Right lobe of liver (tissue), 6 donors: ENCODE measurements at regions not wholly inside any gene's neighbourhood (a gene's known extent, or its start where the extent isn't known, plus 50 kb on each side); places are given as distances from the start of the nearest gene placed in this dataset.
A peak's percentile ranks its signal among the peaks of the same experiment; 100 is the strongest.

Experiments
- ATAC-seq, 4 donors: fragments of 200-7000 bp; cut with Tn5 transposase; one replicate each; pipeline ENCODE4 v1.9.1; 2020; ENCODE audit warnings: mild to moderate bottlenecking in 4 of 4, moderate library complexity in 4 of 4
- DNase-seq, 3 donors: peaks; one replicate each; pipeline ENCODE4 v3.0.0-alpha.2; 2020
- H3K27ac ChIP-seq, 3 donors: fragments of 200-600 bp; one replicate each; pipeline ENCODE4 v1.8.0; 2022
- H3K27me3 ChIP-seq, 2 donors: fragments of 200-600 bp; one replicate each; pipeline ENCODE4 v1.8.0; 2022
- H3K36me3 ChIP-seq, 4 donors: fragments of 200-600 bp; sonication (generic) in 1 of 4; one replicate each; pipeline versions ENCODE4 v1.5.1 to v1.8.0; 2017 to 2022; ENCODE audit warnings: control low read depth in 1 of 4
- H3K4me1 ChIP-seq, 4 donors: fragments of 200-600 bp; sonication (generic) in 1 of 4; one replicate each; pipeline versions ENCODE4 v1.5.1 to v1.8.0; 2017 to 2022; ENCODE audit warnings: control low read depth in 1 of 4
- H3K4me3 ChIP-seq, 3 donors: fragments of 200-600 bp; one replicate each; pipeline ENCODE4 v1.8.0; 2022
- H3K9me3 ChIP-seq, 4 donors: fragments of 200-600 bp; sonication (generic) in 1 of 4; one replicate each; pipeline versions ENCODE4 v1.5.1 to v1.8.0; 2017 to 2022; ENCODE audit warnings: control low read depth in 1 of 4
- POLR2A ChIP-seq: fragments of 450-650 bp; IDR thresholded peaks from one replicate; pipeline ENCODE4 v1.6.1; 2017; ENCODE audit warnings: antibody characterized with exemption, mild to moderate bottlenecking
- WGBS: methylation state at CpG from one replicate; pipeline ENCODE4 v1.1.6; 2018; ENCODE audit warnings: low coverage, low lambda C conversion rate; ENCODE audit not compliant: insufficient coverage; ENCODE audit errors: missing lambda C conversion rate; 5-methylcytosine and 5-hydroxymethylcytosine counted together
- intact Hi-C, 2 donors: fragments of 100-400 bp; cut with DNase I; formaldehyde crosslinking; loops; one replicate each; pipeline versions ENCODE4 v1.11.2 to v1.14.1; 2022
- TF ChIP-seq, protein P1 (sequence below), 4 donors: fragments of 200-600 bp in 3 of 4; fragments of 450-650 bp in 1 of 4; IDR thresholded peaks; one replicate each; pipeline versions ENCODE4 v1.5.1 to v1.8.0; 2016 to 2022; ENCODE audit warnings: antibody characterized with exemption in 4 of 4, mild to moderate bottlenecking in 2 of 4
- donor health status: DM: no; HTN: yes; CAD: no.
- donor health status: DM: no; HTN: no; CAD: no.
- donor health status: DM: no; HTN: no; CAD: no.
- donor health status: DM: no; HTN: yes; CAD: no.
- donor health status: DM: no; HTN: yes; CAD: no.

DNA sequence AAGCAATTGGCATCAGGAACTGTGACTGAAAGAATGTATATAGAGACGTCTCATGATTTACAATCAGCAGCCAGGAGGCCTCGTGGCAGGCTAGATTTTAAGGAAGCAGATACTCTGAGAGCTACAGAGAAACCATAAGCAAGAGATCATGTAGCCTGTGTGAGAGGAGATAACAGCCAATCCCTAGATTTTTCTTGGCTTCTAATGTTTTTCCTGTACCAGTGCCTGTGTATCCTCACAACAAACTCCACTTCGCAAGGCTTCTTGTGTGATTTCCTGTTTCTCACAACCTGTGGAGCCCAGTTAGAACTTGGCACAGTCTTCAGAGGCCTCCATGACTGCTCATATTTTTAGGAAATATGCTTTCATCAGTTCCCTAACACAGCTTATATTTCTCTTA lies 147.9 kb downstream of the PTCHD1 start:
- Histone ChIP-seq H3K36me3 (no peaks in the 10 kb centered on the region), H3K4me1 (no peaks in the 10 kb centered on the region), H3K27ac (no peak overlapping the region), H3K4me3 (no peak overlapping the region), H3K9me3 (no peaks in the 10 kb centered on the region), H3K27me3 (no peaks in the 10 kb centered on the region)
- intact Hi-C loops, result no loop called here
- ATAC-seq, result no peak
- WGBS, result 52% methylated on average over 3 of the region's 3 CpGs
- DNase-seq, result no peak
- TF ChIP-seq, protein P1, sequence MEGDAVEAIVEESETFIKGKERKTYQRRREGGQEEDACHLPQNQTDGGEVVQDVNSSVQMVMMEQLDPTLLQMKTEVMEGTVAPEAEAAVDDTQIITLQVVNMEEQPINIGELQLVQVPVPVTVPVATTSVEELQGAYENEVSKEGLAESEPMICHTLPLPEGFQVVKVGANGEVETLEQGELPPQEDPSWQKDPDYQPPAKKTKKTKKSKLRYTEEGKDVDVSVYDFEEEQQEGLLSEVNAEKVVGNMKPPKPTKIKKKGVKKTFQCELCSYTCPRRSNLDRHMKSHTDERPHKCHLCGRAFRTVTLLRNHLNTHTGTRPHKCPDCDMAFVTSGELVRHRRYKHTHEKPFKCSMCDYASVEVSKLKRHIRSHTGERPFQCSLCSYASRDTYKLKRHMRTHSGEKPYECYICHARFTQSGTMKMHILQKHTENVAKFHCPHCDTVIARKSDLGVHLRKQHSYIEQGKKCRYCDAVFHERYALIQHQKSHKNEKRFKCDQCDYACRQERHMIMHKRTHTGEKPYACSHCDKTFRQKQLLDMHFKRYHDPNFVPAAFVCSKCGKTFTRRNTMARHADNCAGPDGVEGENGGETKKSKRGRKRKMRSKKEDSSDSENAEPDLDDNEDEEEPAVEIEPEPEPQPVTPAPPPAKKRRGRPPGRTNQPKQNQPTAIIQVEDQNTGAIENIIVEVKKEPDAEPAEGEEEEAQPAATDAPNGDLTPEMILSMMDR (IDR thresholded peaks at IDR 0.05), result no peak
- no peak for TF ChIP-seq POLR2A

DNA sequence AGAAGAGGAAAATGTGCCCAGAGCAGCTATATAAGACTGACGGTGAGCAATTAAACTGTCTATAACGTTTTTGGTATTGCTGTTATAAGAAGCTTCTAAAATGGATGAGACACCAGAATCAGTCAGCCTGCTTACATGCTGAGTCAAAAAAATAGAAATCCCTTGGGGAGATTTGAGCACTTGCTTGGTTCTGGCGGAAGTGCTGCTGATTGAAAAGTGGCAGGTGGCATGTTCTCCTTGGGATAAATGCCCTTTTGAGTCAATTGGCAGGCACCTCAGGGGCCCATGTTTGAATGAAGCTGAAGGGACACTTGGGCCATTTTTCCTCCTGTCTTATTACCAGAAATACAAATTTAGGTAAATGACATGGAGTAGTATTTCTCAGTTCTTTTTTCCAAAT lies 148.7 kb downstream of the PTCHD1 start:
- ATAC-seq (no peak), DNase-seq (no peak)
- WGBS, result 38% methylated on average over 3 of the region's 3 CpGs
- intact Hi-C loops, result no loop called here
- H3K4me3 ChIP-seq, result no peak overlapping the region
- no peaks in the 10 kb centered on the region for H3K36me3 ChIP-seq
- H3K9me3 ChIP-seq, result no peaks in the 10 kb centered on the region
- H3K27ac ChIP-seq, result no peak overlapping the region
- H3K4me1 ChIP-seq, result no peaks in the 10 kb centered on the region
- TF ChIP-seq POLR2A, result no peak
- TF ChIP-seq, protein P1 (IDR thresholded peaks at IDR 0.05), result no peak
- no peaks in the 10 kb centered on the region for H3K27me3 ChIP-seq

DNA sequence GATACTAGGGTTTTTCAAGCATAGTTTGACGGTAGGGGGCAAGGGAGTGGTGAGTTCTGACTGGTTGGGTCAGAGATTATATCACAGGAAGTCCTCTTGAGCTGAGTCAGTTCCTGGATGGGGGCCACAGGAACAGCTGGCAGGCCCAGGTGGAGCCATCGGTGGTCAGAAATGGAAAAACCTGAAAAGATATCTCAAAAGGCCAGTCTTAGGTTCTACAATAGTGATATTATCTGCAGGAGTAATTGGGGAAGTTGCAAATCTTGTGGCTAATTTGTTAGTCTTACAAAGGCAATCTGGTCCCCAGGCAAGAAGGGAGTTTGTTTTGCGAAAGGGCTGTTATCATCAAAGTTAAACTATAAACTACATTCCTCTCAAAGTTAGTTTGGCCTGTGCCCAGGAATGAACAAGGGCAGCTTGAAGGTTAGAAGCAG lies 159.3 kb downstream of the PTCHD1 start:
- WGBS, result 15% methylated on average over 3 of the region's 3 CpGs
- peak in 3 of 4 donors; percentile 57 to 91 (median 81) for ATAC-seq

DNA sequence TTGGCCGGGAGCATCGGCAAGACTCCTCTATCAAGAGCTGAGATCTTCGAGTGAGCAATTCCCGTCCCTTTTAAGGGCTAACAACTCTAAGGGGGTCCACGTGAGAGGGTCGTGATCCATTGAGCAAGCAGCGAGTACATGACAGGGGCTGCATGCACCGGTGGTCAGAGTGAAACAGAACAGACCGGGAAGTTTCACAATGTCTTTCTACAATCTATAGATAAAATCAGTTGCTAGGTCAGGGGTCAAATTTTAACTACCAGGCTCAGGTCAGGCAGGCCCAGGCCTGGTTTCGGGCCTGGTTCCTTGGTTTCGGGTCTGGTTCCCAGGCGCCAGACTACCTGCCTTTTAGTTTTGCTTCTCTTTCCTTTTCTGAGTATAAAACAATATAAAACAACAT lies 160.1 kb downstream of the PTCHD1 start:
- Histone ChIP-seq H3K4me1 (no peaks in the 10 kb centered on the region), H3K36me3 (no peaks in the 10 kb centered on the region), H3K27me3 (no peaks in the 10 kb centered on the region), H3K27ac (no peak overlapping the region), H3K4me3 (no peak overlapping the region), H3K9me3 (no peaks in the 10 kb centered on the region)
- DNase-seq, result no peak
- ATAC-seq, result no peak
- intact Hi-C loops, result no loop called here
- 80% methylated on average over 9 of the region's 12 CpGs for WGBS
- TF ChIP-seq, protein P1 (IDR thresholded peaks at IDR 0.05), result no peak
- TF ChIP-seq POLR2A, result no peak

More for the DNA sequence above, 159.3 kb downstream of the PTCHD1 start:
- Histone ChIP-seq H3K4me3 (no peak overlapping the region), H3K27ac (no peak overlapping the region), H3K4me1 (no peaks in the 10 kb centered on the region), H3K36me3 (no peaks in the 10 kb centered on the region), H3K27me3 (no peaks in the 10 kb centered on the region), H3K9me3 (no peaks in the 10 kb centered on the region)
- TF ChIP-seq, protein P1 (IDR thresholded peaks at IDR 0.05), result no peak
- no peak for TF ChIP-seq POLR2A
- intact Hi-C loops, result no loop called here
- DNase-seq, result no peak

DNA sequence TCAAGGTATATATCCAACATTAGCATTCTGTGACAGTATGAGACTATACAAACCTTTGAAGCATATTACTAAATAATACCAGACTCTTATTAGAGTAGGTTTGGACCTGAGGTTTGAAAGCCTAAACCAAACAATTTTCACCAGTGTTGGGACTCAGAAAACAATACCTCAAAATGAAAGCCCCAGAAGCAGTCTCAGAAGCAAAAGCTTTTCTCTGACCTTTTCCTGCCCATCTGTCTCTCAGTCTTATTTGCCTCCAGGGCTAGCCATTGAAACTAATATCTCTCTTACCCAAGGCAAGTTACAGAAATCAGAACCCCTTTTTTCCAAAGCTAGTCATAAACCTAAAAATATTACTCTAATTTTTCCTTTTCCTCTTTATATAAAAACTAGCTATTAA lies 163.3 kb downstream of the PTCHD1 start:
- H3K27me3 ChIP-seq, result no peaks in the 10 kb centered on the region
- no peak overlapping the region for H3K4me3 ChIP-seq
- no peaks in the 10 kb centered on the region for H3K4me1 ChIP-seq
- no peaks in the 10 kb centered on the region for H3K36me3 ChIP-seq
- DNase-seq (no peak), ATAC-seq (no peak)
- intact Hi-C loops, result no loop called here
- no peaks in the 10 kb centered on the region for H3K9me3 ChIP-seq
- H3K27ac ChIP-seq, result no peak overlapping the region
- TF ChIP-seq POLR2A, result no peak
